A549 (cell line): ENCODE measurements at regions not wholly inside any gene's neighbourhood (a gene's known extent, or its start where the extent isn't known, plus 50 kb on each side); places are given as distances from the start of the nearest gene placed in this dataset.

Source experiments
- ATAC-seq, 2 experiments: fragments of 200-7000 bp in 1 of 2; fragments of >200 bp in 1 of 2; cut with Nextera tagmentation in 1 of 2; cut with Tn5 transposase in 1 of 2; 3 replicates each; pipeline versions ENCODE4 v1.8.0 to v1.9.1; 2018 to 2020; ENCODE audit warnings: mild to moderate bottlenecking in 1 of 2, moderate library complexity in 1 of 2
- CTCF ChIA-PET: fragments of 300-600 bp; sonication (Branson Sonifier 250); formaldehyde crosslinking; extraction: SDS; loops from one replicate; lab custom pipeline; 2021; ENCODE audit warnings: antibody characterized with exemption, inconsistent platforms; lab: Yijun Ruan, JAX
- POLR2A ChIA-PET: fragments of 350-600 bp; formaldehyde crosslinking; extraction: SDS; loops from one replicate; lab custom pipeline; 2021; ENCODE audit warnings: antibody characterized with exemption, inconsistent platforms; lab: Yijun Ruan, JAX
- DNase-seq, 2 experiments: peaks; one replicate each; pipeline versions ENCODE4 v3.0.0 to v3.0.0-alpha.2; 2011 to 2016; ENCODE audit warnings: low read depth in 1 of 2, low spot score in 1 of 2
- FAIRE-seq: peaks from 2 replicates; lab custom pipeline; 2011; peaks lifted over from hg19 to GRCh38; lab: Jason Lieb, UNC
- H3K27ac ChIP-seq, 2 experiments: fragments of >200 bp; sonication (Bioruptor Twin); formaldehyde crosslinking; 3 replicates each; pipeline ENCODE4 v1.5.1; 2016 to 2017
- H3K4me1 ChIP-seq: fragments of >200 bp; sonication (Bioruptor Twin); formaldehyde crosslinking; 3 replicates; pipeline ENCODE4 v1.6.1; 2016
- H3K4me2 ChIP-seq: fragments of >200 bp; sonication (Bioruptor Twin); formaldehyde crosslinking; 3 replicates; pipeline ENCODE4 v1.6.1; 2016
- H3K4me3 ChIP-seq: fragments of >200 bp; sonication (Bioruptor Twin); formaldehyde crosslinking; 3 replicates; pipeline ENCODE4 v1.5.1; 2016
- H3K9me3 ChIP-seq: fragments of >200 bp; sonication (Bioruptor Twin); formaldehyde crosslinking; 3 replicates; pipeline ENCODE4 v1.6.1; 2016
- CBX2 ChIP-seq: fragments of 200-600 bp; sonication (generic); IDR thresholded peaks from 2 replicates; pipeline ENCODE4 v1.6.1; 2016; ENCODE audit warnings: low read depth, mild to moderate bottlenecking, borderline replicate concordance
- CHD4 ChIP-seq: fragments of 200-600 bp; sonication (generic); IDR thresholded peaks from 2 replicates; pipeline ENCODE4 v1.6.1; 2016; ENCODE audit warnings: antibody characterized with exemption, mild to moderate bottlenecking, borderline replicate concordance
- EHF ChIP-seq: fragments of 250-450 bp; sonication (Bioruptor Pico); IDR thresholded peaks from 2 replicates; pipeline ENCODE4 v1.5.0; 2020; ENCODE audit warnings: mild to moderate bottlenecking
- EP300 ChIP-seq, 2 experiments: fragments of >200 bp; sonication (Bioruptor Twin); formaldehyde crosslinking; IDR thresholded peaks; 2 replicates in 1 of 2; 3 replicates in 1 of 2; pipeline ENCODE4 v1.6.1; 2016 to 2017
- FOSL2 ChIP-seq, 2 experiments: fragments of 450-650 bp in 1 of 2; fragments of >200 bp in 1 of 2; sonication (Bioruptor Twin) in 1 of 2; formaldehyde crosslinking; IDR thresholded peaks; 2 replicates each; pipeline versions ENCODE4 v1.5.0 to v1.6.1; 2016 to 2020; ENCODE audit warnings: mild to moderate bottlenecking in 1 of 2, moderate library complexity in 1 of 2
- MYC ChIP-seq: IDR thresholded peaks from 2 replicates; pipeline ENCODE4 v1.6.1; 2012; ENCODE audit warnings: mild to moderate bottlenecking, inconsistent platforms, low read length, improper control_type of control experiment, borderline replicate concordance
- NFE2L2 ChIP-seq: fragments of 150-350 bp; conservative IDR thresholded peaks from 2 replicates; pipeline ENCODE4 v1.6.1; 2014; ENCODE audit warnings: low read length
- NR3C1 ChIP-seq: fragments of >200 bp; sonication (Bioruptor Twin); formaldehyde crosslinking; IDR thresholded peaks from 3 replicates; pipeline ENCODE4 v1.6.1; 2017
- RAD21 ChIP-seq, 2 experiments: fragments of >200 bp in 1 of 2; sonication (Bioruptor Twin) in 1 of 2; formaldehyde crosslinking in 1 of 2; IDR thresholded peaks in 1 of 2; conservative IDR thresholded peaks in 1 of 2; 2 replicates in 1 of 2; 3 replicates in 1 of 2; pipeline ENCODE4 v1.6.1; 2012 to 2018; ENCODE audit warnings: inconsistent platforms in 1 of 2
- REST ChIP-seq: fragments of 200-600 bp; sonication (generic); IDR thresholded peaks from 2 replicates; pipeline ENCODE4 v1.6.1; 2016; ENCODE audit warnings: antibody characterized with exemption, mild to moderate bottlenecking, moderate library complexity
- SMC3 ChIP-seq: fragments of >200 bp; sonication (Bioruptor Twin); formaldehyde crosslinking; IDR thresholded peaks from 3 replicates; pipeline ENCODE4 v1.6.1; 2018; ENCODE audit warnings: inconsistent platforms
- TFCP2L1 ChIP-seq: fragments of 250-450 bp; sonication (Bioruptor Pico); IDR thresholded peaks from 2 replicates; pipeline ENCODE4 v1.5.0; 2021; ENCODE audit warnings: mild to moderate bottlenecking
- USF2 ChIP-seq: fragments of 450-650 bp; IDR thresholded peaks from 2 replicates; pipeline ENCODE4 v1.6.1; 2014; ENCODE audit warnings: antibody characterized with exemption
- ZC3H11A ChIP-seq: fragments of 450-650 bp; IDR thresholded peaks from 2 replicates; pipeline ENCODE4 v1.6.1; 2014; ENCODE audit warnings: antibody characterized with exemption, mild to moderate bottlenecking
- WGBS: methylation state at CpG from one replicate; pipeline ENCODE4 v1.1.6; 2017; ENCODE audit errors: missing lambda C conversion rate; 5-methylcytosine and 5-hydroxymethylcytosine counted together
- TF ChIP-seq, protein P1 (sequence below): fragments of 150-350 bp; IDR thresholded peaks from 2 replicates; pipeline ENCODE4 v1.6.1; 2014; ENCODE audit warnings: low read depth, mild to moderate bottlenecking, low read length
- TF ChIP-seq, protein P2 (sequence below): fragments of >200 bp; sonication (Bioruptor Twin); formaldehyde crosslinking; IDR thresholded peaks from 2 replicates; pipeline ENCODE4 v1.6.1; 2016

DNA sequence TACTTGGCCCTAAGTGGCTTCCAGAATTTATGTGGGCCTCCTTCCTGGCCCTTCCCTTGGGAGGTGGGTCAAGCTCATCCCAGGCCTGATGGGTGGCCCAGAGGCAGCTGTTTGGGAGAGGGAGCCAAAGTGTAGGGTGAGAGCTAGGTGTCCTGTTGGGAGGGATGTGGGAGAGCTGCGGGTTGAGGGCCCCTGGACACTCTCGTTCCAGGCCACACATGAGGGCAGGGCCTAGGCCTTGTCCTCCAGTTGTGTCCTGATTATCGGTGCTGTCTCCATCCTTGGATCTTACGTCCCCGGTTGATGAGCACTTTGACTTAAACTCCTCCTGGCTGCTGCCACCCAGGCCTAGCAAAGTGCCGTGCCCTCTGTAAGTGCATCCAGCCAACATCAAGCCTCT, 177.5 kb upstream of the VASH1 start:
- no peaks in the 10 kb centered on the region for H3K4me1 ChIP-seq
- TF ChIP-seq, protein P1, sequence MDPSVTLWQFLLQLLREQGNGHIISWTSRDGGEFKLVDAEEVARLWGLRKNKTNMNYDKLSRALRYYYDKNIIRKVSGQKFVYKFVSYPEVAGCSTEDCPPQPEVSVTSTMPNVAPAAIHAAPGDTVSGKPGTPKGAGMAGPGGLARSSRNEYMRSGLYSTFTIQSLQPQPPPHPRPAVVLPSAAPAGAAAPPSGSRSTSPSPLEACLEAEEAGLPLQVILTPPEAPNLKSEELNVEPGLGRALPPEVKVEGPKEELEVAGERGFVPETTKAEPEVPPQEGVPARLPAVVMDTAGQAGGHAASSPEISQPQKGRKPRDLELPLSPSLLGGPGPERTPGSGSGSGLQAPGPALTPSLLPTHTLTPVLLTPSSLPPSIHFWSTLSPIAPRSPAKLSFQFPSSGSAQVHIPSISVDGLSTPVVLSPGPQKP, result no peak
- no peak for TF ChIP-seq EHF (CRISPR knock-in tag)
- TF ChIP-seq RAD21 (conservative IDR thresholded peaks at IDR 0.05 in 1 of 2, IDR thresholded peaks at IDR 0.05 in 1 of 2), result no peak
- FAIRE-seq (no peak), DNase-seq (no peak), ATAC-seq (no peak)
- ChIA-PET CTCF (interaction anchor here (1.0 kb wide), 1 partner anchor 19 kb away, joined by 3 read pairs; no protein-coding TSS in a partner anchor), POLR2A (no interaction called here)
- H3K27ac ChIP-seq, result no peak overlapping the region
- WGBS, result 87% methylated on average over 6 of the region's 6 CpGs
- no peak overlapping the region for H3K4me3 ChIP-seq
- H3K4me2 ChIP-seq, result no peak overlapping the region
- no peaks in the 10 kb centered on the region for H3K9me3 ChIP-seq

- no peak for TF ChIP-seq MYC
- Histone ChIP-seq H3K4me1 (no peaks in the 10 kb centered on the region), H3K4me2 (no peak overlapping the region), H3K9me3 (no peaks in the 10 kb centered on the region), H3K27ac (no peak overlapping the region), H3K4me3 (no peak overlapping the region)
- FAIRE-seq, result no peak
- ATAC-seq, result no peak
- POLR2A ChIA-PET, result no interaction called here
- DNase-seq, result no peak
- 70% methylated on average over 9 of the region's 9 CpGs for WGBS
- CTCF ChIA-PET, result interaction anchor here (1.0 kb wide), 1 partner anchor 18 kb away, joined by 3 read pairs; no protein-coding TSS in a partner anchor
Observed at GRCh38 chr14:76584271-76584702, 177.0 kb upstream of the VASH1 start.

DNA sequence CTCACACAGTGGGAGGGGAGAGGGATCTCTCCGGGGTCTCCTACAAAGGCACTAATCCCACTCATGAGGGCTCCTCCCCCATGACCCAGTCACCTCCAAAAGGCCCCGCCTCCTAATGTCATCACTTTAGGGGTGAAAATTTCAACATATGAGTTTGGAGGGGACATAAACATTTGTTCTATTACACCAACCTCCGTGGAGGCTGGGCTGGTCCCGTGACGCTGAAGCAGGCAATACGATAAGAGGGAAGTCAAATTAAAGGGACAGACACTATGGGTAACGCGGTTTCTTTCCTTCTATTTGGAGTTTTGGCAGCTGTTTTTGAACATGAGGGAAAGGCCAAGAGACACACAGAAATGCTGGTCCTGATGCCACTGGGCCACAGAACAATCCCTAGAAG, 175.7 kb upstream of the VASH1 start:
- ATAC-seq (no peak), DNase-seq (no peak), FAIRE-seq (no peak)
- H3K4me1 ChIP-seq, result no peaks in the 10 kb centered on the region
- WGBS, result 48% methylated on average over 8 of the region's 8 CpGs
- H3K4me3 ChIP-seq, result no peak overlapping the region
- no peak for TF ChIP-seq EP300 (IDR thresholded peaks at IDR 0.05)
- no peak for TF ChIP-seq TFCP2L1 (CRISPR knock-in tag)
- no peak for TF ChIP-seq NR3C1
- TF ChIP-seq USF2, result no peak
- TF ChIP-seq SMC3, result no peak
- no peak for TF ChIP-seq FOSL2 (IDR thresholded peaks at IDR 0.05)
- no peak for TF ChIP-seq FOSL2 (CRISPR knock-in tag; IDR thresholded peaks at IDR 0.05)
- no peak for TF ChIP-seq NFE2L2
- no peak for TF ChIP-seq CBX2
- TF ChIP-seq, protein P2, sequence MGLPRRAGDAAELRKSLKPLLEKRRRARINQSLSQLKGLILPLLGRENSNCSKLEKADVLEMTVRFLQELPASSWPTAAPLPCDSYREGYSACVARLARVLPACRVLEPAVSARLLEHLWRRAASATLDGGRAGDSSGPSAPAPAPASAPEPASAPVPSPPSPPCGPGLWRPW, result no peak
- TF ChIP-seq REST, result no peak
- TF ChIP-seq CHD4, result no peak
- TF ChIP-seq ZC3H11A, result no peak
- CTCF ChIA-PET, result no interaction called here
- POLR2A ChIA-PET, result no interaction called here
- no peaks in the 10 kb centered on the region for H3K9me3 ChIP-seq
- H3K27ac ChIP-seq, result no peak overlapping the region
- no peak overlapping the region for H3K4me2 ChIP-seq
